ENCODE measurements at regions not wholly inside any gene's neighbourhood (a gene's known extent, or its start where the extent isn't known, plus 50 kb on each side); places are given as distances from the start of the nearest gene placed in this dataset.

GRCh38 chr3:118641608-118642007 lies 393.0 kb downstream of the IGSF11 start:
- TF ChIP-seq GATA2 (IDR thresholded peaks at IDR 0.05; ENCODE audit: low read depth, low read length) (no peak), GATA3 (IDR thresholded peaks at IDR 0.05; ENCODE audit: low read depth, low read length) (no peak)
